GM20000 (cell line): ENCODE measurements at regions not wholly inside any gene's neighbourhood (a gene's known extent, or its start where the extent isn't known, plus 50 kb on each side); places are given as distances from the start of the nearest gene placed in this dataset.

Source experiments
- DNase-seq: peaks from one replicate; pipeline ENCODE4 v3.0.0; 2012; ENCODE audit warnings: low spot score
- TF ChIP-seq, protein P1 (sequence below): IDR thresholded peaks from 2 replicates; pipeline ENCODE4 v1.5.1; 2012; ENCODE audit warnings: mild to moderate bottlenecking, control low read depth; ENCODE audit errors: extremely low read depth, missing control alignments

DNA sequence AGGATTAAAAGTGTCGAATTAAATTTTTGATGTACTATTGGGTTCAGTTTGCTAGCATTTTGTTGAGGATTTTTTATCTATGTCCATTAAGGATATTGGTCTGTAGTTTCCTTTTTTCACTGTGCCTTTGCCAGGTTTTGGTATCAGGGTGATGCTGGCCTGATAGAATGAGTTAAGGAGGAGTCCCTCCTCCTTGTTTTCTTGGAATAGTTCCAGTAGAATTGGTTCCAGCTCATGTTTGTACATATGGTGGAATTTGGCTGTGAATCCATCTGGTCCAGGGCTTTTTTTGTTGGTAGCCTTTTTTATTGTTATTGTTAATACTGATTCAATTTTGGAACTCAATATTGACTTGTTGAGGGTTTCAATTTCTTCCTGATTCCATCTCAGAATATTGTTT lies 141.8 kb downstream of the SIM1 start:
- no peak for DNase-seq
- TF ChIP-seq, protein P1, sequence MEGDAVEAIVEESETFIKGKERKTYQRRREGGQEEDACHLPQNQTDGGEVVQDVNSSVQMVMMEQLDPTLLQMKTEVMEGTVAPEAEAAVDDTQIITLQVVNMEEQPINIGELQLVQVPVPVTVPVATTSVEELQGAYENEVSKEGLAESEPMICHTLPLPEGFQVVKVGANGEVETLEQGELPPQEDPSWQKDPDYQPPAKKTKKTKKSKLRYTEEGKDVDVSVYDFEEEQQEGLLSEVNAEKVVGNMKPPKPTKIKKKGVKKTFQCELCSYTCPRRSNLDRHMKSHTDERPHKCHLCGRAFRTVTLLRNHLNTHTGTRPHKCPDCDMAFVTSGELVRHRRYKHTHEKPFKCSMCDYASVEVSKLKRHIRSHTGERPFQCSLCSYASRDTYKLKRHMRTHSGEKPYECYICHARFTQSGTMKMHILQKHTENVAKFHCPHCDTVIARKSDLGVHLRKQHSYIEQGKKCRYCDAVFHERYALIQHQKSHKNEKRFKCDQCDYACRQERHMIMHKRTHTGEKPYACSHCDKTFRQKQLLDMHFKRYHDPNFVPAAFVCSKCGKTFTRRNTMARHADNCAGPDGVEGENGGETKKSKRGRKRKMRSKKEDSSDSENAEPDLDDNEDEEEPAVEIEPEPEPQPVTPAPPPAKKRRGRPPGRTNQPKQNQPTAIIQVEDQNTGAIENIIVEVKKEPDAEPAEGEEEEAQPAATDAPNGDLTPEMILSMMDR: no peak

DNA sequence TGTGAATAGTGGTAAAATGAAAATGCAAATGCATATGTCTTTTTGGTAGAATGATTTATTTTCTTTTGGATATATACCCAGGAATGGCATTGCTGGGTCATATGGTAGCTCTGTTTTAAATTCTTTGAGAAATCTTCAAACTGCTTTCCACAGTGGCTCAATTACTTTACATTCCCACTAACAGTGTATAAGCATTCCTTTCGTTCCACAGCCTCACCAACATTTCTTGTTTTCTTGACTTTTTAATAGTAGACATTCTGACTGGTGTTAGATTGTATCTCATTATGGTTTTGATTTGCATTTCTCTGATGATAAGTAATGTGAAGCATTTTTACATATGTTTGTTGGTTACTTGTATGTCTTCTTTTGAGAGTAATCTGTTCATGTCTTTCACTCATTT lies 144.0 kb downstream of the SIM1 start:
- no peak for DNase-seq
- TF ChIP-seq, protein P1: no peak

DNA sequence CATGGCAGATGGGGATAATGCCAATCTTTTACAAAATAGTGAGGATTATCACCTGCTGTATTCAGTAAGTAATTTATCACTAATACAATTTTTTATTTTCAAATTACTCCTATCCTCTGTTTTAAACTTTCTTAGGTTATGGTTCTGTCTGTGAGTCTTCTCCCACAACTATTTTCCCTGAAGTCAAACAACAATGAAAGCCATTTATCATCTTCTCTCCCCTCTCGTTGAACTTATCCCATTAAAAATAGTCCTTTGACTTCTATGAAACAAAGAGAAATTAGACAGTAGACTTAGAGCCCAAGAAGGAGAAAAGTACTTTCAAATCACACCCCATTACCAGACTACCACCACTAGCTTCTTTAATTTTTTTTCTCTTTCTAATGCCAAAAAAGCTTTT lies 147.7 kb downstream of the SIM1 start:
- TF ChIP-seq, protein P1: no peak
- no peak for DNase-seq

DNA sequence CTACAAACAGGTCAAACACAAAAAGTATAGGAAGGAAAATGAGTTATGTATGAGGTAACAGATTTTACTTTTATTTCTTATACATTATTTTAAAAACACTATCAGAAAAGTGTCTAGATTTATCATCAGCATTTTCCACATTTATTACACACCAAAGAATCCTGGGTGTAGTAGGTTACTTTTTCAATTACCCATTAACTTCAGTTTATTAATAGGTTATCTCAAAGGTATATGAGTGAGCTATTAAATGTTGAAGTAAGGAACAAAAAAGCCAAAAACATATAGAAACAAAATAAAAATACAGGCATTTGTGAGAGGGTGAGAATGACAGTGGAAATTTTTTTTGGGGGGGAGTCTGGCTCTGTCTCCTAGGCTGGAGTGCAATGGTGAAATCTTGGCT lies 150.5 kb downstream of the SIM1 start:
- TF ChIP-seq, protein P1: no peak

DNA sequence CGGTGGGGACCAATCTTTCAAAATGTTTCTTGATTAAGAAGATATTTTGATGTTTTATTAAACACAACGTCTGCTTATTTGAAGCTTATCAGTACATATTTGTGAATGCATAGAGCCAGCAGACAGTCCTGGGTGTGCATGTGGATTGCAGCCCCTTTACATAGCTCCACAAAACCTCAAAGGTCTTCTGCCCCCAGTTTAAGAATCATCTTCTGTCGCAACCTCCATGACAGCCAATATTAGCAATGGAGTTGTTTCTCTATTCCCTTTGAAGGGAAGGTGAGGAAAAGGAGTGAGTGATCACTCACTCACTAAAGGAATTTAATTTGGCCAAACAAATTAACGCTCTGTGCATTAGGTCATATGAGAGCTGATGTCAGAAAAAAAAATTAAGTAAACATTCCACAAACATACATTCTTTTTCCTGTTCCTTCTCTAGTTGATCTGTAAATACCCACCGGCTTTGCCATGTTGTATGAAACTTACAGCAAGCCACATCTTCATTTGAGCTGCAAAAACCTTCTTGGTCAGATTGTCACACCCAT lies 152.9 kb downstream of the SIM1 start:
- TF ChIP-seq, protein P1: no peak
- no peak for DNase-seq

More for the DNA sequence above, 150.5 kb downstream of the SIM1 start:
- no peak for DNase-seq

DNA sequence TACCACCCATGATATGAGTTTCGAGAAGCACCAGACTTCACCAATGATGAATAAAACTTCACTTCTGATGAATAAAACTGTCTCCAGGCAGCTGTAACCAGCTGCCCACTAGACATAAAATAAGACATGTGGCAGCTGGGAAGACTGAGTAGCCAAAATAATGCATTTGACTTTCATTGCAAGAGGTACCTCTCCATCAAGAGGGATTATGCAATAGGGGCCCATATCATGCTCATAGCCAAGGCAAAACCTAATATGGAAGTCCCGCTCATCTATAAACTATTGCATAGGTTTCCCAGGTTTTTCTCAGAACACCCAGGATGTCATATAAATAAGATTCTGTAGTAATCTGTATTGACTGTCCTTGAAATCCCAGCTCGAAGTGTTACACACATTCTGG lies 155.5 kb downstream of the SIM1 start:
- TF ChIP-seq, protein P1: no peak
- DNase-seq: no peak

DNA sequence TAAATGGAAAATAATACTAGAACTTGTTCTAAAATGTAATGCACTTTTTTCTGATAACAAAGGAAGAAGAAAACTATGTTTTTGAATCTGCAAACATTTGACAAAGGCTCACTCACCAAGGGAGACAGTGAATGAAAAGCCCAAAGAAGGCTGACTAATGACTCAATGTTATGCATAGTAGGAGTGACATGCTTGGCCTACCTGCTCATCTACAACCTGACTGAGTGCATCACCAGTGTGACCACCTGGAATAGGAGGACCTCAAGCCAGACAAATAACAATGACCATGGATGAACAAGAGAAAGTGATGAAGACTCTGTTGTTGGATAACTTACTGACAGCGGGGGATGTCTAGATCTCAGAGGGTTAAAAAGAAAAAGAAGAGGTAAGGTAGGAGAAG lies 157.2 kb downstream of the SIM1 start:
- DNase-seq: no peak
- TF ChIP-seq, protein P1: no peak
